ENCODE measurements at regions not wholly inside any gene's neighbourhood (a gene's known extent, or its start where the extent isn't known, plus 50 kb on each side); places are given as distances from the start of the nearest gene placed in this dataset.
"Not testable (repeated sequence)": the region's sequence is repeated elsewhere in the genome, so short reads cannot be mapped to it uniquely, and the experiment has no call there.

- not testable (repeated sequence) for TF ChIP-seq CTCF, POLR2A (IDR thresholded peaks at IDR 0.05)
These were observed 196.7 kb downstream of the POTEM start for GRCh38 chr14:19163891-19164290.

Measured in right lobe of liver (tissue), 4 donors.